CD4-positive, alpha-beta memory T cell (primary cell): ENCODE measurements at regions not wholly inside any gene's neighbourhood (a gene's known extent, or its start where the extent isn't known, plus 50 kb on each side); places are given as distances from the start of the nearest gene placed in this dataset.

Experiments used
- CTCF ChIA-PET: fragments of 350-600 bp; sonication (Branson Sonifier 250); formaldehyde crosslinking; loops from one replicate; lab custom pipeline; 2021; ENCODE audit warnings: inconsistent platforms; ENCODE audit not compliant: partially characterized antibody; lab: Charles Lee
- POLR2A ChIA-PET: fragments of 350-600 bp; sonication (Branson Sonifier 250); formaldehyde crosslinking; loops from one replicate; lab custom pipeline; 2021; ENCODE audit not compliant: partially characterized antibody; lab: Charles Lee
- DNase-seq, 5 donors: peaks; one replicate each; pipeline versions ENCODE4 v3.0.0 to v3.0.0-alpha.2; 2020 to 2022; ENCODE audit warnings: mixed read lengths in 1 of 5
- H3K27ac ChIP-seq: one replicate; pipeline ENCODE4 v1.7.0; 2013; ENCODE audit warnings: low read depth, low read length
- H3K27me3 ChIP-seq: 2 replicates; pipeline ENCODE4 v1.7.0; 2013; ENCODE audit warnings: mild to moderate bottlenecking, low read length, moderate library complexity; ENCODE audit not compliant: insufficient read depth
- H3K36me3 ChIP-seq: 2 replicates; pipeline ENCODE4 v1.7.0; 2013; ENCODE audit warnings: mild to moderate bottlenecking, low read length, moderate library complexity; ENCODE audit not compliant: insufficient read depth
- H3K4me1 ChIP-seq: 2 replicates; pipeline ENCODE4 v1.7.0; 2013; ENCODE audit warnings: mild to moderate bottlenecking, low read length, moderate library complexity; ENCODE audit not compliant: insufficient read depth
- H3K4me3 ChIP-seq, 2 donors: one replicate each; pipeline ENCODE4 v1.7.0; 2013; ENCODE audit warnings: low read length in 2 of 2, mild to moderate bottlenecking in 1 of 2
- H3K9me3 ChIP-seq, 2 donors: one replicate each; pipeline ENCODE4 v1.7.0; 2013; ENCODE audit warnings: low read length in 2 of 2, control low read depth in 1 of 2; ENCODE audit not compliant: control insufficient read depth in 1 of 2
- H3K27ac Mint-ChIP-seq, 7 donors: one replicate each; pipeline ENCODE4 v1.8.0; 2020 to 2021; ENCODE audit warnings: mixed read lengths in 7 of 7, mild to moderate bottlenecking in 6 of 7, inconsistent platforms in 3 of 7, moderate library complexity in 3 of 7
- H3K27me3 Mint-ChIP-seq, 2 donors: one replicate each; pipeline ENCODE4 v1.8.0; 2020 to 2021; ENCODE audit warnings: mixed read lengths in 2 of 2
- H3K36me3 Mint-ChIP-seq, 2 donors: one replicate each; pipeline ENCODE4 v1.8.0; 2020 to 2021; ENCODE audit warnings: mixed read lengths in 2 of 2, inconsistent platforms in 1 of 2, mild to moderate bottlenecking in 1 of 2
- H3K4me1 Mint-ChIP-seq, 4 donors: one replicate each; pipeline ENCODE4 v1.8.0; 2020 to 2021; ENCODE audit warnings: mixed read lengths in 4 of 4, mild to moderate bottlenecking in 1 of 4
- H3K4me3 Mint-ChIP-seq, 8 donors: one replicate each; pipeline ENCODE4 v1.8.0; 2020 to 2021; ENCODE audit warnings: mixed read lengths in 8 of 8, mild to moderate bottlenecking in 7 of 8, moderate library complexity in 6 of 8, inconsistent platforms in 3 of 8
- H3K9me3 Mint-ChIP-seq, 8 donors: one replicate each; pipeline ENCODE4 v1.8.0; 2020 to 2021; ENCODE audit warnings: mixed read lengths in 8 of 8, mild to moderate bottlenecking in 5 of 8, inconsistent platforms in 3 of 8, moderate library complexity in 1 of 8
- intact Hi-C: fragments of 100-400 bp; cut with micrococcal nuclease; formaldehyde crosslinking; loops from one replicate; pipeline ENCODE4 v1.15.1; 2023

DNA sequence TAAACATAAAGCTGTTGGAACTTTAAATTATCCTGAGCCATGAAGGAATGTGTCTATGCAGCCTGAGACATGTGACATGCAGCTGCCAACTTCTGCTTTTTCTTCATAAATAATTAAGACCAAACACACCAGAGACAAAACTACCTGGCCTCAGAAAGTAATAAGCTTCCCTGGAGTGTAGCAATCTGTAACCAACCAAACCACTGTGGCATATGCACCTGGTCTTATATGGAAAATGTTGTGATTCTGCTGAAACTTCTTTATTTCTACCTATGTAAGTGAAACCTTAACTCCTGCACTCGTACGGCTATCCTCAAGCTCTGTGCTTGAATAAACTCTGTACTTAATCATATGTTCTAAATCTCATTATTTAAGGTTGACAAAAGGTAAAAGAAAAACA, 515.0 kb downstream of the TMEM182 start:
- H3K9me3 ChIP-seq, result no peaks in the 10 kb centered on the region
- Mint-ChIP-seq H3K27me3 (no peaks in the 10 kb centered on the region), H3K4me3 (no peak overlapping the region), H3K36me3 (no peaks in the 10 kb centered on the region), H3K27ac (no peak overlapping the region), H3K9me3 (peaks cover 0 to 15% (median 7%) of the 10 kb centered on the region in 8 donors), H3K4me1 (no peaks in the 10 kb centered on the region)
- H3K4me3 ChIP-seq, result no peak overlapping the region
- no peak for DNase-seq
- intact Hi-C loops, result no loop called here
- ChIA-PET POLR2A (no interaction called here), CTCF (interaction anchor here (1.0 kb wide), 1 partner anchor 44 kb away, joined by 3 read pairs; no protein-coding TSS in a partner anchor)
- no peaks in the 10 kb centered on the region for H3K36me3 ChIP-seq
- no peak overlapping the region for H3K27ac ChIP-seq
- no peaks in the 10 kb centered on the region for H3K27me3 ChIP-seq
- H3K4me1 ChIP-seq, result no peaks in the 10 kb centered on the region

DNA sequence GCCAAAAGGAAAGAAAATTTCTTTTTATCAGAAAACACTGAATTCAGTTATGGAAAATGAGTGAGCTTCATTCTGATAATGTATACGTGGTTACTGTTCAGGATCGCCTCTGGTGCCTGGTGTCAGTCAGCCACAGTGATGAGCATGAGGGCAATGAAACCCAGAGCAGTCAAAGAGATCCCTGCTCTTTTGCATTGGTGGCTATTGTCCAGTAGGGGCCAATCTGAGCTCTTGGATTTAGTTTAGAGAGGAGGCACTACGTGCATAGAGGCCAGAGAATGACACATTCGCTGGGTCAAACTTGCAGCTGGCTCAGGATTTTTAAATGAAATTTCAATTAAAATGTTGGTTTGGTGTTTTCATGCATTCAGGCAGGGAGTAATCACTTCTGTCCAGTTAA, 522.9 kb downstream of the TMEM182 start:
- H3K4me3 Mint-ChIP-seq, result no peak overlapping the region
- no peak overlapping the region for H3K27ac ChIP-seq
- H3K27me3 ChIP-seq, result no peaks in the 10 kb centered on the region
- peaks cover 3 to 22% (median 5%) of the 10 kb centered on the region in 8 donors for H3K9me3 Mint-ChIP-seq
- H3K4me1 Mint-ChIP-seq, result no peaks in the 10 kb centered on the region
- H3K36me3 Mint-ChIP-seq, result no peaks in the 10 kb centered on the region
- intact Hi-C loops, result no loop called here
- H3K27ac Mint-ChIP-seq, result no peak overlapping the region
- H3K27me3 Mint-ChIP-seq, result no peaks in the 10 kb centered on the region
- no peak overlapping the region for H3K4me3 ChIP-seq
- POLR2A ChIA-PET, result no interaction called here
- H3K9me3 ChIP-seq, result no peaks in the 10 kb centered on the region
- DNase-seq, result no peak
- H3K36me3 ChIP-seq, result no peaks in the 10 kb centered on the region
- CTCF ChIA-PET, result no interaction called here
- no peaks in the 10 kb centered on the region for H3K4me1 ChIP-seq

GRCh38 chr2:103285354-103285753, 523.5 kb downstream of the TMEM182 start:
- no peaks in the 10 kb centered on the region for H3K4me1 Mint-ChIP-seq
- intact Hi-C loops, result no loop called here
- no peak overlapping the region for H3K27ac Mint-ChIP-seq
- Histone ChIP-seq H3K9me3 (no peaks in the 10 kb centered on the region), H3K27ac (no peak overlapping the region), H3K4me3 (no peak overlapping the region), H3K36me3 (no peaks in the 10 kb centered on the region), H3K4me1 (no peaks in the 10 kb centered on the region), H3K27me3 (no peaks in the 10 kb centered on the region)
- peaks cover 0 to 22% (median 3%) of the 10 kb centered on the region in 8 donors for H3K9me3 Mint-ChIP-seq
- no peaks in the 10 kb centered on the region for H3K36me3 Mint-ChIP-seq
- ChIA-PET POLR2A (no interaction called here), CTCF (no interaction called here)
- no peaks in the 10 kb centered on the region for H3K27me3 Mint-ChIP-seq
- H3K4me3 Mint-ChIP-seq, result no peak overlapping the region
- no peak for DNase-seq

- CTCF ChIA-PET, result no interaction called here
- Mint-ChIP-seq H3K4me3 (no peak overlapping the region), H3K27ac (no peak overlapping the region), H3K36me3 (no peaks in the 10 kb centered on the region), H3K27me3 (no peaks in the 10 kb centered on the region), H3K4me1 (no peaks in the 10 kb centered on the region), H3K9me3 (peaks cover 0 to 15% (median 7%) of the 10 kb centered on the region in 8 donors)
- Histone ChIP-seq H3K9me3 (no peaks in the 10 kb centered on the region), H3K27me3 (no peaks in the 10 kb centered on the region), H3K4me3 (no peak overlapping the region), H3K36me3 (no peaks in the 10 kb centered on the region), H3K4me1 (no peaks in the 10 kb centered on the region), H3K27ac (no peak overlapping the region)
- DNase-seq, result no peak
- POLR2A ChIA-PET, result no interaction called here
- intact Hi-C loops, result no loop called here
These were observed 525.9 kb downstream of the TMEM182 start for GRCh38 chr2:103287746-103288145.

DNA sequence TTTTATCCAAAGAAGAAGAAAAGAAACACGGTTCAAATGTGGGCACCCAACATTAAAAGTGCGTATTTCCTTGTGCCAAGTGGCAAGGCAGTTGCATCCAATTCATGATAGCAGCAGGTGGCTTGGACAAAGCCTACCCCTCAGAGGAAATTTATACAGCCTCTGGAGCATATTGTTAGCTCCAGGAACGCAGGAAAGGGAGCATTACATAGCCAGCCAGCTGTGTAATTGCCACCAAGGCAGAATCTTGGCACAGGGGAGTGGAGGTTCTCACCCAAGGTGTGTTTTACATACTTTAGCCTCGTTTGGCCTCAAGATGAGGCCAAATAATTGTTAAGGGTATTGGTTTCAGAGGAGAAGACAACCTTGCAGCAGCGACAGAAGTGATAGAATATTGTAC, 526.9 kb downstream of the TMEM182 start:
- H3K27ac Mint-ChIP-seq, result no peak overlapping the region
- Histone ChIP-seq H3K4me3 (no peak overlapping the region), H3K27me3 (no peaks in the 10 kb centered on the region), H3K27ac (no peak overlapping the region), H3K4me1 (no peaks in the 10 kb centered on the region), H3K9me3 (no peaks in the 10 kb centered on the region), H3K36me3 (no peaks in the 10 kb centered on the region)
- no peaks in the 10 kb centered on the region for H3K27me3 Mint-ChIP-seq
- no peaks in the 10 kb centered on the region for H3K4me1 Mint-ChIP-seq
- ChIA-PET POLR2A (no interaction called here), CTCF (no interaction called here)
- intact Hi-C loops, result no loop called here
- no peak for DNase-seq
- H3K36me3 Mint-ChIP-seq, result no peaks in the 10 kb centered on the region
- H3K9me3 Mint-ChIP-seq, result peaks cover 3 to 15% (median 6%) of the 10 kb centered on the region in 8 donors
- no peak overlapping the region for H3K4me3 Mint-ChIP-seq

DNA sequence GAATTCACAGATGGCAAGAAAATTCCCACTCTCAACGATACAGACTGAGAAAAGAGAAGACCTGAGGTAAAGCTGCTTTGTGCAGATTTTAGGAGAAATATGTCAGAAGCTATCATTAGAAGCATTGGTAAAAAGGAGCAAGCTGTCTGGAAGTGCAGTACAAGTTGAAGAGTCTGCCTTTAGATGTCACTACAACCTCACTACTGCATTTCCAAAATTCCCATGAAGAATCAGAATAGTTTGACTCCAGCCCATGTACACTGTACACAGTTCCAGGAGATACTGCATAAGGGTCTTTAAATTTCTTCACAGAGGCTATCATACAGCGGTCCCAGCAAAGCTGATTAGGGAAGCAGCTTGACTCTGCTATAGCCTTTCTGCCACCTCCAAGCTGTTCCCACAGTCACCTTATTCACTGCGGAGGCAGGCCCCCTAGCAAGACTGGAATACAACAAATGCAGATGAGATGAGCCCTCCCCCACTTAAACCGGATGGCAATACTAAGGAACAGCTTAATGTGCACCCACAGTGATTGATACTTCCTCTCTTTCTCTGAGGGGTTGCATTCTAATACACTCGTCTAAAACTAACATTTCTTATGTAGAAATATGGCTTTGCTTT, 527.4 kb downstream of the TMEM182 start:
- no peaks in the 10 kb centered on the region for H3K4me1 ChIP-seq
- CTCF ChIA-PET, result no interaction called here
- H3K27me3 ChIP-seq, result no peaks in the 10 kb centered on the region
- H3K27ac Mint-ChIP-seq, result no peak overlapping the region
- H3K27me3 Mint-ChIP-seq, result no peaks in the 10 kb centered on the region
- H3K4me3 ChIP-seq, result no peak overlapping the region
- no peak overlapping the region for H3K27ac ChIP-seq
- H3K9me3 Mint-ChIP-seq, result peaks cover 2 to 12% (median 6%) of the 10 kb centered on the region in 8 donors
- H3K9me3 ChIP-seq, result no peaks in the 10 kb centered on the region
- POLR2A ChIA-PET, result no interaction called here
- H3K36me3 Mint-ChIP-seq, result no peaks in the 10 kb centered on the region
- H3K36me3 ChIP-seq, result no peaks in the 10 kb centered on the region
- no peak for DNase-seq
- intact Hi-C loops, result no loop called here
- H3K4me1 Mint-ChIP-seq, result no peaks in the 10 kb centered on the region
- H3K4me3 Mint-ChIP-seq, result no peak overlapping the region

DNA sequence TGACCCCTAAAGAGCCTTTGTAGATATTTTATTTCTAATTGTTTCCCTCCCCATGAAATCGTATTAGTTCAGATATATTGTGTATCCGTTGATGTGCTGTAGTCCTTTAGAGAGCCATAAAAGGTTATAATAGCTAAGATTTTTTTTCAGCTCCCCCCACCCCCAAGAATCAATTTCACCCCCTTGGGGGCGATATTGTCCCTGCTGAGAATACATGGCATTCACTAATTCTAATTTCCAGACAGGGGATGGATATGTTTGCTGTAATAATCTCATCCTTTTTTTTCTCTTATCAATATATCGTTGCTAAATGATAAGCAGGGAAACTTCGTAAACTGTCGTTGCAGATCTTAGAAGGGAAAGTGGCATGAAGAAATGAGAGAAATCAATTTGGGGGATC, 530.7 kb downstream of the TMEM182 start:
- H3K4me1 Mint-ChIP-seq, result no peaks in the 10 kb centered on the region
- Histone ChIP-seq H3K9me3 (no peaks in the 10 kb centered on the region), H3K36me3 (no peaks in the 10 kb centered on the region), H3K4me1 (no peaks in the 10 kb centered on the region), H3K27ac (no peak overlapping the region), H3K4me3 (no peak overlapping the region), H3K27me3 (no peaks in the 10 kb centered on the region)
- H3K36me3 Mint-ChIP-seq, result no peaks in the 10 kb centered on the region
- intact Hi-C loops, result no loop called here
- DNase-seq, result no peak
- ChIA-PET POLR2A (no interaction called here), CTCF (no interaction called here)
- no peak overlapping the region for H3K4me3 Mint-ChIP-seq
- no peak overlapping the region for H3K27ac Mint-ChIP-seq
- no peaks in the 10 kb centered on the region for H3K27me3 Mint-ChIP-seq
- peaks cover 0 to 13% (median 8%) of the 10 kb centered on the region in 8 donors for H3K9me3 Mint-ChIP-seq
